ENCODE measurements at regions not wholly inside any gene's neighbourhood (a gene's known extent, or its start where the extent isn't known, plus 50 kb on each side); places are given as distances from the start of the nearest gene placed in this dataset.

- Histone ChIP-seq H3K27ac (no peak overlapping the region), H3K27me3 (no peaks in the 10 kb centered on the region), H3K4me1 (no peaks in the 10 kb centered on the region), H3K9me3 (no peaks in the 10 kb centered on the region), H3K4me3 (no peak overlapping the region), H3K36me3 (no peaks in the 10 kb centered on the region)
- FAIRE-seq, result no peak
- no peak for ATAC-seq
- WGBS, 2 donors, result 69 to 74% methylated on average over 9 of the region's 9 CpGs
- DNase-seq, result no peak
- TF ChIP-seq CTCF (IDR thresholded peaks at IDR 0.05), result no peak
- intact Hi-C loops (cut with DNase I), result no loop called here
Observed at GRCh38 chr13:110063490-110064421, 243.2 kb downstream of the COL4A1 start.

- no peak for TF ChIP-seq CTCF (IDR thresholded peaks at IDR 0.05)
- 71 to 72% methylated on average over 19 of the region's 19 CpGs for whole genome bisulfite sequencing, 2 donors
- intact Hi-C loops (cut with DNase I), result no loop called here
- no peak for FAIRE-seq
- Histone ChIP-seq H3K27me3 (no peaks in the 10 kb centered on the region), H3K4me1 (no peaks in the 10 kb centered on the region), H3K27ac (peak overlapping the region in 2 of 4 donors; percentile 22 to 50), H3K4me3 (no peak overlapping the region), H3K36me3 (no peaks in the 10 kb centered on the region), H3K9me3 (no peaks in the 10 kb centered on the region)
- DNase-seq, result peak in 1 of 6 donors; percentile 19
- ATAC-seq, result peak; percentile 28 to 73 (median 54)
Observed at GRCh38 chr13:110062777-110063442, 244.0 kb downstream of the COL4A1 start.

- Histone ChIP-seq H3K27ac (peak overlapping the region in 2 of 4 donors; percentile 37 to 50), H3K9me3 (no peaks in the 10 kb centered on the region), H3K27me3 (no peaks in the 10 kb centered on the region), H3K4me1 (no peaks in the 10 kb centered on the region), H3K4me3 (no peak overlapping the region), H3K36me3 (no peaks in the 10 kb centered on the region)
- DNase-seq (peak in 3 of 6 donors; percentile 20 to 30 (median 26)), ATAC-seq (peak; percentile 53 to 92 (median 76)), FAIRE-seq (no peak)
- TF ChIP-seq CTCF (IDR thresholded peaks at IDR 0.05), result no peak
- WGBS, 2 donors, result 66 to 72% methylated on average over 10 of the region's 10 CpGs
- intact Hi-C loops (cut with DNase I), result no loop called here
Observed at GRCh38 chr13:110062077-110062776, 244.7 kb downstream of the COL4A1 start.

GRCh38 chr13:110061270-110061669 is 245.7 kb downstream of the COL4A1 start:
- no peak for FAIRE-seq
- H3K27me3 ChIP-seq, result no peaks in the 10 kb centered on the region

More at GRCh38 chr13:110061270-110061669, 245.7 kb downstream of the COL4A1 start:
- Histone ChIP-seq H3K9me3 (no peaks in the 10 kb centered on the region), H3K4me3 (no peak overlapping the region), H3K27ac (no peak overlapping the region), H3K36me3 (no peaks in the 10 kb centered on the region), H3K4me1 (no peaks in the 10 kb centered on the region)
- ATAC-seq (no peak), DNase-seq (no peak)
- WGBS, 2 donors, result 63 to 72% methylated on average over 4 of the region's 4 CpGs
- no peak for TF ChIP-seq CTCF (IDR thresholded peaks at IDR 0.05)
- intact Hi-C loops (cut with DNase I), result no loop called here

Data from pancreas (tissue), 10 donors.